Fibroblast of pulmonary artery (primary cell): ENCODE measurements at regions not wholly inside any gene's neighbourhood (a gene's known extent, or its start where the extent isn't known, plus 50 kb on each side); places are given as distances from the start of the nearest gene placed in this dataset.

Source experiments
- DNase-seq: peaks from one replicate; pipeline ENCODE4 v3.0.0-alpha.2; 2010; ENCODE audit warnings: low read depth
- H3K4me3 ChIP-seq: replicated peaks from 2 replicates; pipeline ENCODE4 v1.5.1; 2011; ENCODE audit warnings: low read depth, mild to moderate bottlenecking, control low read depth, low read length, moderate library complexity
- CTCF ChIP-seq: IDR thresholded peaks from 2 replicates; pipeline ENCODE4 v1.5.1; 2011; ENCODE audit warnings: mild to moderate bottlenecking, control low read depth, low read length, inconsistent platforms; ENCODE audit errors: missing control alignments

GRCh38 chr5:124056991-124057723, 545.2 kb downstream of the CSNK1G3 start:
- H3K4me3 ChIP-seq = no peak overlapping the region
- no peak for TF ChIP-seq CTCF
- no peak for DNase-seq

DNA sequence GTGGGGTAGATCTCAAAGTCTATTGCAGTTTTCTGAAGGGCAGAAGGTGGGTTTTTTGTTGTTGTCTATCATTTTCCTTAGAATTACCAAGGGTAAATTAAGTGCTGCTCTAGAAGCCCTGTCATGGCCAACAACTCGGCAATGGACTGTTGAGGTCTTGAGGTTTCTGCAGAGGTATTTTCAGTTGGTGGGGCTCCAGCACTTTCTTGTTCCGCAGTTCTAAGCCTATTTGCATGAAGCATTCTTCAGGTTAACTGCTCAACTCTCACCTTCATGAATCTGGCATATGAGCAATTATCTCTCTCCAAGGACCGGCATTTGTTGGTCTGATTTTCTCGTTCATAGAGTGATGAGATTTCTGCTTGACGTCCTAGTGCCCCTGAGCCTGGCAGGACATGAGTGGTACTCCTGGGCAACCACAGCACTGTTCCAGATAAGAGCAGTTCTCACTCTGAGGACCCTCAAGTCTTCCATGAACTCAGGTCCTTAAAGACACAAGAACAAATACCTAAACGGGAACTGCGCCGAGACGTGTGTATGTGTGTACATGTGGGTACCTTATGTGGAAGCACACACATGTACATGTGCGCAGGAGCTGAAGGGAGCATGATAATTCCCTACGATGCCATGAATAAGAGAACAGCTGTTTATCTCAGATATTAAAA, 544.5 kb downstream of the CSNK1G3 start:
- no peak overlapping the region for H3K4me3 ChIP-seq
- no peak for TF ChIP-seq CTCF
- DNase-seq = no peak

DNA sequence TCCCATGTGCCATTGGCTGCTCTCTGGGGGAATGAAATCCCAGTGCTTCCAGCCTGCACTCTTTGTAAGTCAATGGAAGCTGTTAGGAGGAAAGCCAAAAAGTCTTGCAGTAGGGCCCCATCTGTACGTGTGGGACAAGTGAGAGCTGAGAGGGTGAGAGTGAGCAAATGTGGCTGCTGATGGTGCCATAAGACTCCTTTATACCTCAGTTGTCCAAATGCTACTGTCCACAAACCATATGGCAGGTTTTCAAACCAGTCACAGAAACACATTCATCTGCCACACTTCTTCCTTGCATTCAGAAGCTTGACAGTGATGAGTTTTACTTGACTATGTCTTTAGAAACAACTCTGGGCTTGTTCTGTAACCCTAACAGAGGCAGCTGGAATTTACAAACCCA, 543.8 kb downstream of the CSNK1G3 start:
- no peak for DNase-seq
- no peak overlapping the region for H3K4me3 ChIP-seq
- no peak for TF ChIP-seq CTCF

DNA sequence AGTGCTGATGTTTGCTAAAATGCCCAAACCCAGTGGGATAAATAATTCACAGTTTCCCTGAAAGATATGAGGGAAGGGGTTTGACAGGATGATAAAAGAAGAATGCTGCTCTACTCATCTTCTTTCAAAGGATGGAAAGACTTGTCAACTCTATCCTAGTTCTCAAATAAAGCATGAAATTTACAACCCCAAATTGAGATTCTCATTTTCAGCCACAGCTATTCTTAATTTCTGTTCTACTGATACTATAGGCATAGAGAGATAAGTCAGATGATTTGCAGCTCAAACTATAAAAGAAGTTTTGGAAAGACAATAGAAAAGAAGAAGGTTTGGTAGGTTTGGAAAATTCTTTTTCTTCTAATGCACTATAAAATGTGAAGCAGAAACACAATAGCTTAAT, 542.6 kb downstream of the CSNK1G3 start:
- H3K4me3 ChIP-seq = no peak overlapping the region
- no peak for DNase-seq
- no peak for TF ChIP-seq CTCF

DNA sequence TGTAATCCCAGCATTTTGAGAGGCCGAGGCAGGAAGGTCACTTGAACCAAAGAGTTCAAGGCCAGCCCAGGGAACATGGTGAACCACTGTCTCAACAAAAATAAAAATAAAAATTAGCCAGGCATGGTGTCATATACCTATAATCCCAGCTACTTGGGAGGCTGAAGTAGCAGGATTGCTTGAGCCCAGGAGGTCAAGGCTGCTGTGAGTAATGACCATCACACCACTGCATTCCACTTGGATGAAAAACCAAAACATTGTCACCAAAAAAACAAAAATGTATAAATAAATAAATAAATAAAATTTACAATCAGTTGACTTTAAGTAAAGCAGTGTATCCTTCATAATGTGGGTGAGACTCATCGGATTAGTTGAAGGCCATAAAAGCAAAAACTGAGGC, 541.4 kb downstream of the CSNK1G3 start:
- no peak for TF ChIP-seq CTCF
- DNase-seq = no peak
- H3K4me3 ChIP-seq = no peak overlapping the region

- no peak for TF ChIP-seq CTCF
- no peak for DNase-seq
- no peak overlapping the region for H3K4me3 ChIP-seq
These were observed 540.2 kb downstream of the CSNK1G3 start for GRCh38 chr5:124052201-124052600.
